Activated CD4-positive, alpha-beta memory T cell treated with anti-CD3 and anti-CD28 coated beads, Interleukin-2, amount 10 ng/mL, durations not matched to agents 7 days and 5 days (primary cell): ENCODE measurements at regions not wholly inside any gene's neighbourhood (a gene's known extent, or its start where the extent isn't known, plus 50 kb on each side); places are given as distances from the start of the nearest gene placed in this dataset.
"Not testable (repeated sequence)": the region's sequence is repeated elsewhere in the genome, so short reads cannot be mapped to it uniquely, and the experiment has no call there.

Experiments
- CTCF ChIA-PET: fragments of 350-600 bp; sonication (Branson Sonifier 250); formaldehyde crosslinking; loops from one replicate; lab custom pipeline; 2021; ENCODE audit warnings: antibody characterized with exemption, inconsistent platforms; lab: Charles Lee
- POLR2A ChIA-PET: fragments of 350-600 bp; sonication (Branson Sonifier 250); formaldehyde crosslinking; loops from one replicate; lab custom pipeline; 2021; ENCODE audit warnings: antibody characterized with exemption; lab: Charles Lee
- DNase-seq: peaks from one replicate; pipeline ENCODE4 v3.0.0-alpha.2; 2020
- H3K27ac Mint-ChIP-seq: one replicate; pipeline ENCODE4 v1.8.0; 2021; ENCODE audit warnings: mild to moderate bottlenecking, mixed read lengths
- H3K27me3 Mint-ChIP-seq: one replicate; pipeline ENCODE4 v1.8.0; 2021; ENCODE audit warnings: mixed read lengths
- H3K36me3 Mint-ChIP-seq: one replicate; pipeline ENCODE4 v1.8.0; 2021; ENCODE audit warnings: low read depth, mixed read lengths
- H3K4me1 Mint-ChIP-seq: one replicate; pipeline ENCODE4 v1.8.0; 2021; ENCODE audit warnings: mixed read lengths
- H3K4me3 Mint-ChIP-seq: one replicate; pipeline ENCODE4 v1.8.0; 2021; ENCODE audit warnings: mild to moderate bottlenecking, mixed read lengths
- H3K9me3 Mint-ChIP-seq: one replicate; pipeline ENCODE4 v1.8.0; 2021; ENCODE audit warnings: mixed read lengths

- no peak overlapping the region for H3K27ac Mint-ChIP-seq
- ChIA-PET POLR2A (no interaction called here), CTCF (no interaction called here)
- no peak for DNase-seq
- H3K9me3 Mint-ChIP-seq, result peaks cover 5% of the 10 kb centered on the region
- no peaks in the 10 kb centered on the region for H3K4me1 Mint-ChIP-seq
- H3K36me3 Mint-ChIP-seq, result no peaks in the 10 kb centered on the region
- H3K27me3 Mint-ChIP-seq, result peaks cover 2% of the 10 kb centered on the region
- H3K4me3 Mint-ChIP-seq, result no peak overlapping the region
These were observed 289.9 kb upstream of the SFSWAP start for GRCh38 chr12:131420867-131421447.

GRCh38 chr12:131421509-131422186, 289.2 kb upstream of the SFSWAP start:
- Mint-ChIP-seq H3K4me3 (no peak overlapping the region), H3K4me1 (no peaks in the 10 kb centered on the region), H3K9me3 (peaks cover 5% of the 10 kb centered on the region), H3K27me3 (peaks cover 4% of the 10 kb centered on the region), H3K36me3 (no peaks in the 10 kb centered on the region), H3K27ac (no peak overlapping the region)
- CTCF ChIA-PET, result no interaction called here
- POLR2A ChIA-PET, result no interaction called here
- no peak for DNase-seq

DNA sequence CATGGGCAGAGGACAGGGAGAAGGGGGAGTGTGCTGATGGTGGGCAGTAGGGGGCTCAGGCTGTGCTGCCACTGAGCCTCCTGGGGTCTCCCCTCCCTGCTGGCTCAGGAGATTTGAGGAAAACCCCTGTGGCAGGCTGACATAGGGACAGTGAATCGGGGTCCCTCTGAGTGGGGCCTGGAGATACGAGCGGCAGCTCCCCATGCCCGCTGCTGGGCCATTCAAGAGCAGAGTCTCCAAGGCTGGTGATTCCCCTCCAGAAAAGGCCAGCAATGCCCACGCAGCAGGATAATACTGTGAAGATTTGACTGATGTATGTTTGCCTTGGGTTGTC, 288.7 kb upstream of the SFSWAP start:
- no peak overlapping the region for H3K27ac Mint-ChIP-seq
- H3K36me3 Mint-ChIP-seq, result no peaks in the 10 kb centered on the region
- DNase-seq, result no peak
- H3K27me3 Mint-ChIP-seq, result peaks cover 4% of the 10 kb centered on the region
- CTCF ChIA-PET, result no interaction called here
- no peak overlapping the region for H3K4me3 Mint-ChIP-seq
- H3K4me1 Mint-ChIP-seq, result no peaks in the 10 kb centered on the region
- POLR2A ChIA-PET, result no interaction called here
- peaks cover 5% of the 10 kb centered on the region for H3K9me3 Mint-ChIP-seq

GRCh38 chr12:131422744-131423143, 288.1 kb upstream of the SFSWAP start:
- ChIA-PET POLR2A (no interaction called here), CTCF (no interaction called here)
- no peak for DNase-seq
- no peaks in the 10 kb centered on the region for H3K4me1 Mint-ChIP-seq
- H3K4me3 Mint-ChIP-seq, result no peak overlapping the region
- H3K9me3 Mint-ChIP-seq, result peaks cover 5% of the 10 kb centered on the region
- H3K27me3 Mint-ChIP-seq, result peaks cover 4% of the 10 kb centered on the region
- no peaks in the 10 kb centered on the region for H3K36me3 Mint-ChIP-seq
- no peak overlapping the region for H3K27ac Mint-ChIP-seq

DNA sequence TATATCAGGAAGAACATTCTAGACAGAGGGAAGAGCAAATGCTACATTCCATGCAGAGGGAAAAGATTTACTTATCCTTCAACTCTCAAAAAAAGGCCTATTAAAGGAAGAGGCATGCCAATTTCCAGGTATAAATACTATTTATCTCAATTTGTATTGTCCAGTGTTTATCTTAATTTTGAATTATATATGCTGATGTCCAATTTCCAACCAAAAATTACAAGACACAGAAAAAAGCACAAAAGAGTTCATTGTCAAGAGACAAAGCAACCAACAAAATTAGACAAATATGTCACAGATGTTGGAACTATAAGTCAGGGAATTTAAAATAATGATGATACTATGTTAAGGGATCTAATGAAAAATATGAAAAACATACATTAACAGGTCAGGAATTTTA, 286.6 kb upstream of the SFSWAP start:
- Mint-ChIP-seq H3K4me1 (no peaks in the 10 kb centered on the region), H3K36me3 (no peaks in the 10 kb centered on the region)

DNA sequence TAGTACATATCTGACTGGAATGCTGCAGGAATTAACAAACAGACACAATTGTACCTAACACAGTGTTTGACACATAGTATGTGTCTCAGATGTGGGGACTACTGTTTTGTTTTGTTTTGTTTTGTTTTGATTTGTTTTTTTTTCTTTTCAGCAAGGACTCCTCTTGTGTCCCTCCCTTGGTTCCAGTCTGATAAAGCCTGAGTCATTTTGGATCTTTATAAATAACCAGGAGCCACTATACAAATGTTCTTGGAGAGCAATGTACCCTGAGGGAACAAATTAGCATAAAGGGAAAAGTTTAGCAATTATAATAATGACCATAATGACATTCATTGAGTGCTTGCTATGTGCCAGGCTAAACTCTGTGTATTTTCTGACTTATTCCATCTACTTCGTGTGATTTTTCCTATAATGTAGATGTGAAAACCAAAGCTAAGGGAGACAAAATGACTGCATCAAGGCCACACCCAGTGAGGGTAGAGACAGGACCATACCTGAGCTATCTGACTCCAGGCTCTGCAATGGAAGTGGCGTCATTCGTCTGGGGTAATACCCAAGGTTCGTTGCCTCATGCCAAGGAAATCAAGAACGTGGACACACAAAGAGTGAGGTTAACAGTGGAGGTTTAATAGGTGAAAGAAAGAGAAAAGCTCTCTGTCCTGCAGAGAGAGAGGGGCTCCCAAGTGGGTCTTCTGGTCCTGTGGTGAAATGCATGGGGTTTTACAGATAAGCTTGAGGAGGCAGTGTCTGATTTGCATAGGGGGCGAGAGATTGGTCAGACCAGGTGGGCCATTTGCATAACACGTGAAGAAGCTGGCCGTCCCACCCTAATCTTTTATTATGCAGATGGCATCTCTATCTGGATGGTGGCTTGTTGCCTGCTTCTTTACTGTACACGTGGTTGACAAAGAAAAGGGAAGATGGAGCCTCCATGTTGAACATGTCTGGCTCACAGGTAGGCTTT, 285.5 kb upstream of the SFSWAP start:
- Mint-ChIP-seq H3K4me3 (no peak overlapping the region), H3K27ac (no peak overlapping the region), H3K4me1 (no peaks in the 10 kb centered on the region), H3K9me3 (peaks cover 5% of the 10 kb centered on the region), H3K36me3 (no peaks in the 10 kb centered on the region), H3K27me3 (peaks cover 4% of the 10 kb centered on the region)
- CTCF ChIA-PET, result no interaction called here
- no peak for DNase-seq
- POLR2A ChIA-PET, result no interaction called here

More for the DNA sequence above, 286.6 kb upstream of the SFSWAP start:
- Mint-ChIP-seq H3K9me3 (peaks cover 5% of the 10 kb centered on the region), H3K4me3 (no peak overlapping the region), H3K27ac (no peak overlapping the region), H3K27me3 (peaks cover 4% of the 10 kb centered on the region)
- DNase-seq, result no peak
- CTCF ChIA-PET, result no interaction called here
- POLR2A ChIA-PET, result no interaction called here

GRCh38 chr12:131428091-131428685, 282.7 kb upstream of the SFSWAP start:
- Mint-ChIP-seq H3K36me3 (no peaks in the 10 kb centered on the region), H3K9me3 (peaks cover 5% of the 10 kb centered on the region), H3K27me3 (peaks cover 4% of the 10 kb centered on the region), H3K4me1 (no peaks in the 10 kb centered on the region), H3K4me3 (no peak overlapping the region), H3K27ac (no peak overlapping the region)
- POLR2A ChIA-PET, result no interaction called here
- CTCF ChIA-PET, result interaction anchor here (1.0 kb wide), 1 partner anchor 26 kb away, joined by 3 read pairs; no protein-coding TSS in a partner anchor
- no peak for DNase-seq

GRCh38 chr12:131429221-131429620, 281.7 kb upstream of the SFSWAP start:
- CTCF ChIA-PET, DNase-seq, H3K9me3 Mint-ChIP-seq, H3K4me1 Mint-ChIP-seq, H3K36me3 Mint-ChIP-seq, POLR2A ChIA-PET, H3K27ac Mint-ChIP-seq, H3K4me3 Mint-ChIP-seq, H3K27me3 Mint-ChIP-seq: not testable (repeated sequence)

- H3K4me1 Mint-ChIP-seq, CTCF ChIA-PET, DNase-seq, H3K36me3 Mint-ChIP-seq, H3K4me3 Mint-ChIP-seq, H3K27me3 Mint-ChIP-seq, POLR2A ChIA-PET, H3K9me3 Mint-ChIP-seq, H3K27ac Mint-ChIP-seq: not testable (repeated sequence)
These were observed 281.2 kb upstream of the SFSWAP start for GRCh38 chr12:131429697-131430096.

GRCh38 chr12:131430158-131430742, 280.6 kb upstream of the SFSWAP start:
- Mint-ChIP-seq H3K27ac (no peak overlapping the region), H3K27me3 (peaks cover 1% of the 10 kb centered on the region), H3K36me3 (no peaks in the 10 kb centered on the region), H3K9me3 (no peaks in the 10 kb centered on the region), H3K4me1 (no peaks in the 10 kb centered on the region), H3K4me3 (no peak overlapping the region)
- no peak for DNase-seq
- CTCF ChIA-PET, result no interaction called here
- POLR2A ChIA-PET, result no interaction called here

DNA sequence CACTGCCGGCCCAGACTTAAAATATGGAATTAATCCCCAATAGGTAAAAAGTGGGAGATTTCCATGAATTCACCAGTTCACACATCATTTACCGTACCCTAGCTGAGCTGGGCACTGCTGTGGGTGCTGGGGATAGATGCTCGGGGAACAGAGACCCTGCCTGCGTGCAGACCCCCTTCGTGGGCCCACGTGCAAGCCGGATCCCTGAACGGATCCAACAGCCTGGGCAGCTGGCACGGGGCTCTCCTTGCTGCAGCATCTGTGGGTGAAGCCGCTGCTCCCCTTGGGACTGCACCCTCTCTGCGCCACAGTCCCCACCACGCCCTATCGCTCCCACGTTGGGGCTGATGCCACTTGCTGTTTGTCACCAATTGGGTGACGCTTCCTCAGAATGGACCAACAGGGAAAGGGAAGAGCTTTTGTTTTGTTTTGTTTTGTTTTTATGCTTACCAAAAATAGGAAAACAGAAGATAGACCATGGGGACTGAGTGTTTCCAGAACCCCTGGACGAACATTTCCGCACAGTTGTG, 279.7 kb upstream of the SFSWAP start:
- H3K36me3 Mint-ChIP-seq, H3K9me3 Mint-ChIP-seq, H3K27me3 Mint-ChIP-seq, H3K4me1 Mint-ChIP-seq, POLR2A ChIA-PET, H3K27ac Mint-ChIP-seq, H3K4me3 Mint-ChIP-seq, CTCF ChIA-PET, DNase-seq: not testable (repeated sequence)

GRCh38 chr12:131432532-131433260, 278.2 kb upstream of the SFSWAP start:
- no peak for DNase-seq
- Mint-ChIP-seq H3K36me3 (no peaks in the 10 kb centered on the region), H3K4me1 (no peaks in the 10 kb centered on the region), H3K9me3 (no peaks in the 10 kb centered on the region), H3K4me3 (no peak overlapping the region), H3K27ac (no peak overlapping the region), H3K27me3 (no peaks in the 10 kb centered on the region)
- POLR2A ChIA-PET, result no interaction called here
- CTCF ChIA-PET, result no interaction called here
